TTC549 (cell line): ENCODE measurements at regions not wholly inside any gene's neighbourhood (a gene's known extent, or its start where the extent isn't known, plus 50 kb on each side); places are given as distances from the start of the nearest gene placed in this dataset.
"Not testable (repeated sequence)": the region's sequence is repeated elsewhere in the genome, so short reads cannot be mapped to it uniquely, and the experiment has no call there.

ENCODE experiments used
- FAIRE-seq: peaks from 2 replicates; lab custom pipeline; 2012; peaks lifted over from hg19 to GRCh38; lab: Jason Lieb, UNC

- no peak for FAIRE-seq
Observed at GRCh38 chr15:92763459-92763858, 107.9 kb upstream of the FAM174B start.

GRCh38 chr15:92768131-92768530, 112.6 kb upstream of the FAM174B start:
- FAIRE-seq = not testable (repeated sequence)

- FAIRE-seq = no peak
Observed at GRCh38 chr15:92770641-92771040, 115.1 kb upstream of the FAM174B start.

- no peak for FAIRE-seq
Observed at GRCh38 chr15:92772061-92772460, 116.5 kb upstream of the FAM174B start.

GRCh38 chr15:92772626-92773244, 117.2 kb upstream of the FAM174B start:
- no peak for FAIRE-seq

- FAIRE-seq = no peak
Observed at GRCh38 chr15:92773340-92773739, 117.8 kb upstream of the FAM174B start.

- no peak for FAIRE-seq
Observed at GRCh38 chr15:92779874-92780273, 120.2 kb upstream of the CHD2 start.

- no peak for FAIRE-seq
Observed at GRCh38 chr15:92780843-92781242, 119.3 kb upstream of the CHD2 start.

- no peak for FAIRE-seq
Observed at GRCh38 chr15:92781925-92782453, 118.1 kb upstream of the CHD2 start.

GRCh38 chr15:92787116-92787515, 113.0 kb upstream of the CHD2 start:
- FAIRE-seq = no peak

- FAIRE-seq = no peak
Observed at GRCh38 chr15:92788196-92788595, 111.9 kb upstream of the CHD2 start.

GRCh38 chr15:92788793-92789192, 111.3 kb upstream of the CHD2 start:
- FAIRE-seq = not testable (repeated sequence)

- no peak for FAIRE-seq
Observed at GRCh38 chr15:92796161-92796611, 103.9 kb upstream of the CHD2 start.

GRCh38 chr15:92797168-92798052, 102.7 kb upstream of the CHD2 start:
- peak; percentile 82 for FAIRE-seq

GRCh38 chr15:92800013-92800412, 100.1 kb upstream of the CHD2 start:
- FAIRE-seq = no peak

GRCh38 chr15:92800416-92801055, 99.6 kb upstream of the CHD2 start:
- FAIRE-seq = not testable (repeated sequence)

- not testable (repeated sequence) for FAIRE-seq
Observed at GRCh38 chr15:92801056-92801773, 98.9 kb upstream of the CHD2 start.

- no peak for FAIRE-seq
Observed at GRCh38 chr15:92801774-92802464, 98.2 kb upstream of the CHD2 start.

- FAIRE-seq = no peak
Observed at GRCh38 chr15:92803536-92803851, 96.6 kb upstream of the CHD2 start.

- no peak for FAIRE-seq
Observed at GRCh38 chr15:92803852-92804609, 96.1 kb upstream of the CHD2 start.

GRCh38 chr15:92804610-92804936, 95.6 kb upstream of the CHD2 start:
- FAIRE-seq = not testable (repeated sequence)
